ENCODE measurements at regions not wholly inside any gene's neighbourhood (a gene's known extent, or its start where the extent isn't known, plus 50 kb on each side); places are given as distances from the start of the nearest gene placed in this dataset.

- no peak for DNase-seq (ENCODE audit: low read depth)
These were observed 138.1 kb upstream of the FLRT2 start for GRCh38 chr14:85391892-85392291.

DNA sequence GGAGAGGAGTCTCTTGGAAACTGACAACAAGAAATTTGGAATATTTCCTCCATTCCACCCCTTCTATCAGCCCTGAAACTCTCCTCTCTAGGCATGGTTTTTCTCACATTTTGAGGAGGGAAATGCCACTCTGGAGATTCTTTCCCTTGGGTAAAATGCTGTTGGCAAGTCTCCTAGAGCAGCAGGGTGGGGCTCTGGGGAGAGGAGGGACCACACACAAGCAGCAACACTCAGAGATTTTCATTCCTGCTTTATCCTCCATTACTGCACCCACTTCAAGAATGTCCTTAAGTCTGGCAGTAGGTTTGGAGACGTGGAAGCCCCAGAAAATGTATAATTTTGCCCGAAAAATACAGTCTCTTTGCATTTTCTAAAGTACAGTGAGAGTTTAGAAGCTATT lies 130.8 kb upstream of the FLRT2 start:
- DNase-seq (ENCODE audit: low read depth) = no peak

- DNase-seq (ENCODE audit: low read depth) = no peak
These were observed 129.3 kb upstream of the FLRT2 start for GRCh38 chr14:85400678-85401077.

GRCh38 chr14:85401384-85401783 lies 128.6 kb upstream of the FLRT2 start:
- DNase-seq (ENCODE audit: low read depth) = no peak

- DNase-seq (ENCODE audit: low read depth) = no peak
These were observed 127.3 kb upstream of the FLRT2 start for GRCh38 chr14:85402569-85403162.

- no peak for DNase-seq (ENCODE audit: low read depth)
These were observed 120.3 kb upstream of the FLRT2 start for GRCh38 chr14:85409481-85410210.

DNA sequence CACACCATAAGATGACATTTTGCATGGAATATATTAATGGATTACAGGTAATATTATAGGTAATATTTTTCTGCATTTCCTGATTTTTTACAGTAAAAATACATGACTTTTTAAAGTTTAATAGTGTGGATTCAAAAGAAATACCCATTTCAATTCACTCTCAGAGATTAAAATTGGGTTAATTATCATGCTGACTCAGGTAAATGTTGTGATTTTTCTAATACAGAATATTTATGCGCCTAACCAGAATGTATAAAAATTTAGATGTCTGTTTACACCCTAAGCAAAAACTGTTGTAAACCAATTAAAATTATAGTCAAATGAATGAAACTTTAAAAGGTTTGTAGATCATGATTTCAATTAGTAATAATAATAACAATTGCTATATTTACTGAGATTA lies 117.2 kb upstream of the FLRT2 start:
- DNase-seq (ENCODE audit: low read depth) = no peak

- no peak for DNase-seq (ENCODE audit: low read depth)
These were observed 116.0 kb upstream of the FLRT2 start for GRCh38 chr14:85413836-85414526.

- DNase-seq (ENCODE audit: low read depth) = no peak
These were observed 114.8 kb upstream of the FLRT2 start for GRCh38 chr14:85415015-85415712.

- DNase-seq (ENCODE audit: low read depth) = no peak
These were observed 113.2 kb upstream of the FLRT2 start for GRCh38 chr14:85416771-85417170.

- no peak for DNase-seq (ENCODE audit: low read depth)
These were observed 112.5 kb upstream of the FLRT2 start for GRCh38 chr14:85417396-85417795.

DNA sequence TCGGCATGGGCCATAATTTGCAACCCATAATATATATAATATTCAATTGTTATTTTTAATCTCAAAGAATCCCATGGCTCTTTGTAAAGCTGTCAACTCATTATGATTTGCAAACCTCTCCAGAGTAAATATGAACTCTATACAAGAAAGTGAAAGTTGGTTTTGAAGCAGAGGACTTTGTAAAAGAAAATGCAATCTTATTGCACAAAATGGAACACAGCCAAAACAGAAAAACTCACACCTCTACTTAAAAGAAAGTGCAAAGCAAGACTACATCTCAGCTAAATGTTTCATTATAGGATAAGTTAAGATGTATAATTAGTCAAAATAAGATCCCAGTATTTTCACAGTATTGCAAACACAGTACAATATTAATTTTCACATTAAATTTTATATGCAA lies 111.2 kb upstream of the FLRT2 start:
- DNase-seq (ENCODE audit: low read depth) = no peak

GRCh38 chr14:85420278-85420677 lies 109.7 kb upstream of the FLRT2 start:
- no peak for DNase-seq (ENCODE audit: low read depth)

- DNase-seq (ENCODE audit: low read depth) = no peak
These were observed 109.2 kb upstream of the FLRT2 start for GRCh38 chr14:85420707-85421106.

- DNase-seq (ENCODE audit: low read depth) = no peak
These were observed 108.6 kb upstream of the FLRT2 start for GRCh38 chr14:85421186-85421877.

DNA sequence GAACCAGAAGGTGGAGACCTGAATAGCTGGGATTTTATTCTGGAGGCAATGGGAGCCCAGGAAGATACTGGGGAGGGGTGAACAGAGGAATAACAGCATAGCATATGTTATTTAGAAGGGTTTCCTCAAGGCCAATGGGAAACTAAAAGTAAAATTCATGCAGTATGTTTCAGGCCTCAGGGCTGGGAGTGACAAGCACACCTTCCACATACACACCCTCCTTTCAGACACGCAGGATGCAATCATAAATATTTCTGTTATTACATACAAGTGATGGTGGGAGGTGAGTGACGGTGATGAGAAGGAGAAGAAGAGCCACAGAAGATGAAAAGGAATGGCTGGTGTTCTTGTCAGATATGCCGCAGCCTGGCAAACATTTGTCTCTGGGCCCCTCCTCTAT lies 106.1 kb upstream of the FLRT2 start:
- no peak for DNase-seq (ENCODE audit: low read depth)

GRCh38 chr14:85425507-85425906 lies 104.4 kb upstream of the FLRT2 start:
- no peak for DNase-seq (ENCODE audit: low read depth)

- no peak for DNase-seq (ENCODE audit: low read depth)
These were observed 103.6 kb upstream of the FLRT2 start for GRCh38 chr14:85426068-85426935.

DNA sequence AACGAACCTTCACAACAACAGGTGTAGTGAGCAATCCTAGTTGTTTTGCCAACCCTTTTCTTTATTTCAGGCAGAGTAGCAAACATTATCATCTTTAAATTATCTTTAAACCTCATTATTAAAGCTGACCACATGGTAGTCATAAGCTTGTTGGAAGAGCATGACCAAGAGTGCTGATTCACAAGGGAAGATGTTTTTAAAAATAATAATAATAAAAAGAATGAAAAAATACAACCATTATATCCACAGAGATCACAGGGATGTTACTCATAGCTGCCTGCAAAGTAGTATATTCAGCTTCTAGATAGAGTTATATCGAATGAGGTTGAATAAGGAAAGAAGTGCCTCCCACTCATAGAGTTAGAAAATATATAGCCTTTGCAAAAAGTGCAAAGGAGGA lies 101.0 kb upstream of the FLRT2 start:
- DNase-seq (ENCODE audit: low read depth) = no peak

- no peak for DNase-seq (ENCODE audit: low read depth)
These were observed 92.8 kb upstream of the FLRT2 start for GRCh38 chr14:85437148-85437547.

- DNase-seq (ENCODE audit: low read depth) = no peak
These were observed 91.9 kb upstream of the FLRT2 start for GRCh38 chr14:85438001-85438400.
